ENCODE measurements at regions not wholly inside any gene's neighbourhood (a gene's known extent, or its start where the extent isn't known, plus 50 kb on each side); places are given as distances from the start of the nearest gene placed in this dataset.

GRCh38 chr1:60299581-60299980, 226.0 kb upstream of the C1orf87 start:
- Histone ChIP-seq H3K27ac (replicated peaks) (no peak overlapping the region), H3K4me3 (replicated peaks; ENCODE audit: insufficient read depth, low read length) (no peak overlapping the region), H3K27me3 (ENCODE audit: insufficient read depth, poor library complexity, severe bottlenecking) (peaks cover 2% of the 10 kb centered on the region)
- no peak for TF ChIP-seq SPI1 (IDR thresholded peaks at IDR 0.05; ENCODE audit: borderline replicate concordance, low read depth)
- no peak for TF ChIP-seq POLR2AphosphoS5 (IDR thresholded peaks at IDR 0.05; ENCODE audit: low read depth)
- DNase-seq (ENCODE audit: low read depth in 1 of 2, low spot score in 1 of 2) = no peak

- Histone ChIP-seq H3K27me3 (ENCODE audit: insufficient read depth, poor library complexity, severe bottlenecking) (peaks cover 2% of the 10 kb centered on the region), H3K27ac (replicated peaks) (no peak overlapping the region), H3K4me3 (replicated peaks; ENCODE audit: insufficient read depth, low read length) (no peak overlapping the region)
- no peak for TF ChIP-seq POLR2AphosphoS5 (IDR thresholded peaks at IDR 0.05; ENCODE audit: low read depth)
- TF ChIP-seq CTCF (IDR thresholded peaks at IDR 0.05; ENCODE audit: insufficient read depth, low read length) = no peak
- TF ChIP-seq GABPA (IDR thresholded peaks at IDR 0.05; ENCODE audit: low read depth) = no peak
- no peak for TF ChIP-seq REST (IDR thresholded peaks at IDR 0.05; ENCODE audit: insufficient replicate concordance, low read depth)
- no peak for TF ChIP-seq SPI1 (IDR thresholded peaks at IDR 0.05; ENCODE audit: borderline replicate concordance, low read depth)
- DNase-seq (ENCODE audit: low read depth in 1 of 2, low spot score in 1 of 2) = no peak
Observed at GRCh38 chr1:60298290-60298689, 224.7 kb upstream of the C1orf87 start.

GRCh38 chr1:60296794-60297193, 223.2 kb upstream of the C1orf87 start:
- Histone ChIP-seq H3K27ac (replicated peaks) (no peak overlapping the region), H3K4me3 (replicated peaks; ENCODE audit: insufficient read depth, low read length) (no peak overlapping the region), H3K27me3 (ENCODE audit: insufficient read depth, poor library complexity, severe bottlenecking) (no peaks in the 10 kb centered on the region)
- DNase-seq (ENCODE audit: low read depth in 1 of 2, low spot score in 1 of 2) = no peak
- no peak for TF ChIP-seq GABPA (IDR thresholded peaks at IDR 0.05; ENCODE audit: low read depth)
- no peak for TF ChIP-seq POLR2AphosphoS5 (IDR thresholded peaks at IDR 0.05; ENCODE audit: low read depth)

- H3K27ac ChIP-seq (replicated peaks) = no peak overlapping the region
- no peak for TF ChIP-seq REST (IDR thresholded peaks at IDR 0.05; ENCODE audit: insufficient replicate concordance, low read depth)
- TF ChIP-seq CTCF (IDR thresholded peaks at IDR 0.05; ENCODE audit: insufficient read depth, low read length) = no peak
- no peak for TF ChIP-seq POLR2AphosphoS5 (IDR thresholded peaks at IDR 0.05; ENCODE audit: low read depth)
- no peak for TF ChIP-seq SPI1 (IDR thresholded peaks at IDR 0.05; ENCODE audit: borderline replicate concordance, low read depth)
- no peak for TF ChIP-seq GABPA (IDR thresholded peaks at IDR 0.05; ENCODE audit: low read depth)
- no peak overlapping the region for H3K4me3 ChIP-seq (replicated peaks; ENCODE audit: insufficient read depth, low read length)
- no peak for DNase-seq (ENCODE audit: low read depth in 1 of 2, low spot score in 1 of 2)
- H3K27me3 ChIP-seq (ENCODE audit: insufficient read depth, poor library complexity, severe bottlenecking) = no peaks in the 10 kb centered on the region
Observed at GRCh38 chr1:60292140-60292539, 218.6 kb upstream of the C1orf87 start.

- Histone ChIP-seq H3K27ac (replicated peaks) (no peak overlapping the region), H3K27me3 (ENCODE audit: insufficient read depth, poor library complexity, severe bottlenecking) (no peaks in the 10 kb centered on the region), H3K4me3 (replicated peaks; ENCODE audit: insufficient read depth, low read length) (no peak overlapping the region)
- TF ChIP-seq REST (IDR thresholded peaks at IDR 0.05; ENCODE audit: insufficient replicate concordance, low read depth) (no peak), GABPA (IDR thresholded peaks at IDR 0.05; ENCODE audit: low read depth) (no peak), SPI1 (IDR thresholded peaks at IDR 0.05; ENCODE audit: borderline replicate concordance, low read depth) (no peak), POLR2AphosphoS5 (IDR thresholded peaks at IDR 0.05; ENCODE audit: low read depth) (no peak), CTCF (IDR thresholded peaks at IDR 0.05; ENCODE audit: insufficient read depth, low read length) (no peak)
- no peak for DNase-seq (ENCODE audit: low read depth in 1 of 2, low spot score in 1 of 2)
Observed at GRCh38 chr1:60290393-60290792, 216.8 kb upstream of the C1orf87 start.

Measured in HL-60 (cell line).